HL-60 (cell line): ENCODE measurements at regions not wholly inside any gene's neighbourhood (a gene's known extent, or its start where the extent isn't known, plus 50 kb on each side); places are given as distances from the start of the nearest gene placed in this dataset.

ENCODE experiments used
- CTCF ChIP-seq: IDR thresholded peaks from one replicate; pipeline ENCODE4 v1.5.1; 2011; ENCODE audit warnings: low read length, control low read depth, inconsistent platforms; ENCODE audit not compliant: insufficient read depth
- GABPA ChIP-seq: IDR thresholded peaks from 2 replicates; pipeline ENCODE4 v1.6.1; 2012; ENCODE audit warnings: low read depth
- POLR2AphosphoS5 ChIP-seq: IDR thresholded peaks from 2 replicates; pipeline ENCODE4 v1.6.1; 2012; ENCODE audit warnings: low read depth
- TF ChIP-seq, protein P1 (sequence below): IDR thresholded peaks from 2 replicates; pipeline ENCODE4 v1.6.1; 2012; ENCODE audit warnings: low read depth; ENCODE audit not compliant: insufficient replicate concordance

DNA sequence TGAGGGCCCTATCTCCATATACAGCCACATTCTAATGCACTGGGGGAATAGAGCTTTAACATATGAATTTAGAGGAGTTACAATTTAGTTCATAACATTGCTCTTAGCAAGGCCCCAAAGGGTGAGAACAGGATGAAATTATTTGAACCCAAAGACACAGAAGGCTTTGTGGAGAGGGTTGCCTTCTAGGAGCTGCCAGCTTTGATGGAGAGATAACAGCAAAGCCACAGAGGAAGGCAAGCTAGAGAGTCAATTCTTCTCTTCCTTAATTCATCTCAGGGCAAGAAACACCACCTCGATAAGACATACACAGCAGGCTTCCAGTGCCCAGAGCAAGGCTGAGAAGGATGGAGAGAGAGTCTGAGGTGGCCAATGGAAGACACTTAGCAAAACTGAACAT lies 94.8 kb upstream of the TMPRSS15 start:
- no peak for TF ChIP-seq CTCF
- no peak for TF ChIP-seq POLR2AphosphoS5
- TF ChIP-seq GABPA = no peak
- TF ChIP-seq, protein P1, sequence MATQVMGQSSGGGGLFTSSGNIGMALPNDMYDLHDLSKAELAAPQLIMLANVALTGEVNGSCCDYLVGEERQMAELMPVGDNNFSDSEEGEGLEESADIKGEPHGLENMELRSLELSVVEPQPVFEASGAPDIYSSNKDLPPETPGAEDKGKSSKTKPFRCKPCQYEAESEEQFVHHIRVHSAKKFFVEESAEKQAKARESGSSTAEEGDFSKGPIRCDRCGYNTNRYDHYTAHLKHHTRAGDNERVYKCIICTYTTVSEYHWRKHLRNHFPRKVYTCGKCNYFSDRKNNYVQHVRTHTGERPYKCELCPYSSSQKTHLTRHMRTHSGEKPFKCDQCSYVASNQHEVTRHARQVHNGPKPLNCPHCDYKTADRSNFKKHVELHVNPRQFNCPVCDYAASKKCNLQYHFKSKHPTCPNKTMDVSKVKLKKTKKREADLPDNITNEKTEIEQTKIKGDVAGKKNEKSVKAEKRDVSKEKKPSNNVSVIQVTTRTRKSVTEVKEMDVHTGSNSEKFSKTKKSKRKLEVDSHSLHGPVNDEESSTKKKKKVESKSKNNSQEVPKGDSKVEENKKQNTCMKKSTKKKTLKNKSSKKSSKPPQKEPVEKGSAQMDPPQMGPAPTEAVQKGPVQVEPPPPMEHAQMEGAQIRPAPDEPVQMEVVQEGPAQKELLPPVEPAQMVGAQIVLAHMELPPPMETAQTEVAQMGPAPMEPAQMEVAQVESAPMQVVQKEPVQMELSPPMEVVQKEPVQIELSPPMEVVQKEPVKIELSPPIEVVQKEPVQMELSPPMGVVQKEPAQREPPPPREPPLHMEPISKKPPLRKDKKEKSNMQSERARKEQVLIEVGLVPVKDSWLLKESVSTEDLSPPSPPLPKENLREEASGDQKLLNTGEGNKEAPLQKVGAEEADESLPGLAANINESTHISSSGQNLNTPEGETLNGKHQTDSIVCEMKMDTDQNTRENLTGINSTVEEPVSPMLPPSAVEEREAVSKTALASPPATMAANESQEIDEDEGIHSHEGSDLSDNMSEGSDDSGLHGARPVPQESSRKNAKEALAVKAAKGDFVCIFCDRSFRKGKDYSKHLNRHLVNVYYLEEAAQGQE = no peak
